Endothelial cell of umbilical vein (primary cell): ENCODE measurements at regions not wholly inside any gene's neighbourhood (a gene's known extent, or its start where the extent isn't known, plus 50 kb on each side); places are given as distances from the start of the nearest gene placed in this dataset.
"Not testable (repeated sequence)": the region's sequence is repeated elsewhere in the genome, so short reads cannot be mapped to it uniquely, and the experiment has no call there.

ENCODE experiments used
- BruUV-seq: library from RNA; stranded (reverse); fragments of 400-500 nt; replicated peaks from 2 replicates; lab custom pipeline; 2021; lab: Mats Ljungman, UMichigan
- CTCF ChIA-PET: fragments of 300-600, 350-600 bp; sonication (Branson Sonifier 250); formaldehyde crosslinking; loops from one replicate; lab custom pipeline; 2021; ENCODE audit warnings: antibody characterized with exemption, inconsistent platforms; lab: Charles Lee
- POLR2A ChIA-PET: fragments of 300-600, 350-600 bp; sonication (Branson Sonifier 250); formaldehyde crosslinking; loops from one replicate; lab custom pipeline; 2021; ENCODE audit warnings: antibody characterized with exemption, inconsistent platforms; lab: Charles Lee
- DNase-seq: peaks from one replicate; pipeline ENCODE4 v3.0.0-alpha.2; 2011; ENCODE audit warnings: low read depth, low spot score
- FAIRE-seq: peaks from 2 replicates; lab custom pipeline; 2011; peaks lifted over from hg19 to GRCh38; lab: Jason Lieb, UNC
- H2AFZ ChIP-seq: 2 replicates; pipeline ENCODE4 v1.6.0; 2012; ENCODE audit warnings: low read depth, low read length, control low read depth, inconsistent platforms
- H3K27ac ChIP-seq: 2 replicates; pipeline ENCODE4 v1.5.1; 2011; ENCODE audit warnings: low read depth, mild to moderate bottlenecking, control low read depth, low read length, moderate library complexity; ENCODE audit not compliant: insufficient read depth
- H3K27me3 ChIP-seq, 2 experiments: 2 replicates each; pipeline versions ENCODE4 v1.6.0 to v1.6.1; 2011; ENCODE audit warnings: low read length in 2 of 2, mixed read lengths in 1 of 2; ENCODE audit not compliant: control insufficient read depth in 2 of 2, insufficient read depth in 2 of 2
- H3K36me3 ChIP-seq, 2 experiments: 2 replicates in 1 of 2; 3 replicates in 1 of 2; pipeline ENCODE4 v1.5.1; 2011; ENCODE audit warnings: low read length in 2 of 2, mild to moderate bottlenecking in 1 of 2, moderate library complexity in 1 of 2; ENCODE audit not compliant: control insufficient read depth in 2 of 2, insufficient read depth in 2 of 2; ENCODE audit errors: extremely low read depth in 1 of 2
- H3K4me1 ChIP-seq: 3 replicates; pipeline ENCODE4 v1.5.1; 2011; ENCODE audit warnings: mild to moderate bottlenecking, low read length; ENCODE audit not compliant: control insufficient read depth, insufficient read depth; ENCODE audit errors: extremely low read depth
- H3K4me2 ChIP-seq: 2 replicates; pipeline ENCODE4 v1.6.1; 2011; ENCODE audit warnings: low read length, control low read depth, mixed read lengths; ENCODE audit not compliant: insufficient read depth
- H3K4me3 ChIP-seq, 3 experiments: fragments of 200-600 bp in 1 of 3; sonication (generic), shearing (Covaris generic) in 1 of 3; replicated peaks in 1 of 3; 2 replicates each; pipeline ENCODE4 v1.5.1; 2011 to 2016; ENCODE audit warnings: control low read depth in 3 of 3, low read length in 3 of 3, mild to moderate bottlenecking in 2 of 3, inconsistent platforms in 1 of 3, low read depth in 1 of 3, moderate library complexity in 1 of 3; ENCODE audit not compliant: insufficient read depth in 1 of 3
- H3K79me2 ChIP-seq: 2 replicates; pipeline ENCODE4 v1.6.0; 2012; ENCODE audit warnings: low read length, inconsistent platforms; ENCODE audit not compliant: control insufficient read depth, insufficient read depth
- H3K9ac ChIP-seq: replicated peaks from 2 replicates; pipeline ENCODE3; 2011; ENCODE audit warnings: low read length, control low read depth; ENCODE audit not compliant: insufficient read depth; ENCODE audit errors: extremely low read depth
- H3K9me1 ChIP-seq: replicated peaks from 3 replicates; pipeline ENCODE4 v1.6.0; 2011; ENCODE audit warnings: mild to moderate bottlenecking, low read length; ENCODE audit not compliant: control insufficient read depth, insufficient read depth; ENCODE audit errors: extremely low read depth
- H3K9me3 ChIP-seq: replicated peaks from 2 replicates; pipeline ENCODE4 v1.5.1; 2012; ENCODE audit warnings: low read length, inconsistent platforms; ENCODE audit not compliant: control insufficient read depth, insufficient read depth
- H4K20me1 ChIP-seq: replicated peaks from 2 replicates; pipeline ENCODE3; 2011; ENCODE audit warnings: mild to moderate bottlenecking, low read length; ENCODE audit not compliant: control insufficient read depth, insufficient read depth; ENCODE audit errors: extremely low read depth
- EZH2 ChIP-seq: IDR thresholded peaks from 2 replicates; pipeline ENCODE4 v1.6.1; 2012; ENCODE audit warnings: borderline replicate concordance, low read depth, mild to moderate bottlenecking, moderate library complexity, low read length, inconsistent platforms; ENCODE audit not compliant: severe bottlenecking
- FOS ChIP-seq: IDR thresholded peaks from 2 replicates; pipeline ENCODE4 v1.6.1; 2011; ENCODE audit warnings: mild to moderate bottlenecking, low read length, moderate library complexity, borderline replicate concordance; ENCODE audit not compliant: insufficient read depth
- GATA2 ChIP-seq: IDR thresholded peaks from 2 replicates; pipeline ENCODE4 v1.7.0; 2011; ENCODE audit warnings: low read depth, mild to moderate bottlenecking, moderate library complexity, mixed read lengths, low read length; ENCODE audit not compliant: insufficient read length, insufficient read depth
- JUN ChIP-seq: IDR thresholded peaks from 2 replicates; pipeline ENCODE4 v1.6.1; 2011; ENCODE audit warnings: borderline replicate concordance, low read depth; ENCODE audit not compliant: insufficient read length, insufficient read depth
- MYC ChIP-seq: IDR thresholded peaks from one replicate; pipeline ENCODE4 v1.6.1; 2011; ENCODE audit warnings: mild to moderate bottlenecking, low read depth, low read length
- POLR2A ChIP-seq: IDR thresholded peaks from 2 replicates; pipeline ENCODE4 v1.6.1; 2012; ENCODE audit warnings: low read depth, mild to moderate bottlenecking, control low read depth, low read length
- POLR2AphosphoS5 ChIP-seq: IDR thresholded peaks from 2 replicates; pipeline ENCODE4 v1.6.1; 2012; ENCODE audit warnings: low read depth, mild to moderate bottlenecking, control low read depth, low read length, moderate library complexity; ENCODE audit not compliant: insufficient read depth
- dilution Hi-C: fragments of 300-500 bp; cut with MboI; formaldehyde crosslinking; loops from one replicate; pipeline ENCODE4 v1.15.0; 2019; ENCODE audit warnings: low sequenced_read_pairs; ENCODE audit not compliant: extremely low pct_ligation_motif_present
- intact Hi-C: fragments of 100-400 bp; cut with micrococcal nuclease; formaldehyde crosslinking; loops from one replicate; pipeline ENCODE4 v1.10.0; 2022
- TF ChIP-seq, protein P1 (sequence below), 2 donors: IDR thresholded peaks; 1 replicate in 1 of 2; 2 replicates in 1 of 2; pipeline ENCODE4 v1.5.1; 2011; ENCODE audit warnings: low read length in 2 of 2, mild to moderate bottlenecking in 2 of 2, moderate library complexity in 2 of 2, control low read depth in 1 of 2, inconsistent platforms in 1 of 2, low read depth in 1 of 2; ENCODE audit not compliant: insufficient read depth in 1 of 2; ENCODE audit errors: extremely low read depth in 1 of 2
- TF ChIP-seq, protein P2 (sequence below): IDR thresholded peaks from 2 replicates; pipeline ENCODE4 v1.6.1; 2011; ENCODE audit not compliant: insufficient read depth, insufficient read length

DNA sequence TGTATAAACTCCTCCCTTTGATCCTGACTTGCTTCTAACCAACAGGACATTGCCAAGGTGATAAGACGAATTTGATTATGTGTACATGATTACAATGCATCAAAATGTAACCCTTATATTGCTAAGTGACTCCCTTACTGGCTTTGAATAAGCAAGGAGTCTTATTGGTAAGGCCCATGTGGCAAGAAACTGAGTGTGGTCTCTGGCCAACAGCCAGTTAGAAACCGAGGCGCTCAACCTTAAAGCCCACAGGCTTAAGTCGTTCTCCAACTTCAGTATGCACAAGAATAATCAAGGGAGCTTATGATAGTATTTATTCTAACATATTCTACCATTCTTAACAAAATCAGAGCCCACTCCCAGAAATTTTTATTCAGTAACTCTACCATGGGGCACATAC, 374.2 kb upstream of the F9 start:
- no peaks in the 10 kb centered on the region for H3K27me3 ChIP-seq
- dilution Hi-C loops, result no loop called here

DNA sequence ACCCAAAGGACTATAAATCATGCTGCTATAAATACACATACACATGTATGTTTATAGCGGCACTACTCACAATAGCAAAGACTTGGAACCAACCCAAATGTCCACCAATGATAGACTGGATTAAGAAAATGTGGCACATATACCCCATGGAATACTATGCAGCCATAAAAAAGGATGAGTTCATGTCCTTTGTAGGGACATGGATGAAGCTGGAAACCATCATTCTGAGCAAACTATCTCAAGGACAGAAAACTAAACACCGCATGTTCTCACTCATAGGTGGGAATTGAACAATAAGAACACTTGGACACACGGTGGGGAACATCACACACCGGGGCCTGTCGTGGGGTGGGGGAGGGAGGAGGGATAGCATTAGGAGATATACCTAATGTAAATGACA, 383.9 kb upstream of the F9 start:
- H3K36me3 ChIP-seq, H3K4me1 ChIP-seq, H3K9ac ChIP-seq, H4K20me1 ChIP-seq, dilution Hi-C loops, POLR2A ChIA-PET, H3K4me2 ChIP-seq, H2AFZ ChIP-seq, H3K79me2 ChIP-seq, H3K9me3 ChIP-seq, FAIRE-seq, H3K27me3 ChIP-seq, H3K4me3 ChIP-seq, DNase-seq, BruUV-seq, CTCF ChIA-PET, H3K9me1 ChIP-seq, H3K27ac ChIP-seq, intact Hi-C loops: not testable (repeated sequence)

More for the DNA sequence above, 374.2 kb upstream of the F9 start:
- Histone ChIP-seq H3K27ac (no peak overlapping the region), H3K9ac (no peak overlapping the region), H4K20me1 (no peaks in the 10 kb centered on the region), H3K36me3 (no peaks in the 10 kb centered on the region), H3K9me3 (no peaks in the 10 kb centered on the region), H3K4me1 (no peaks in the 10 kb centered on the region), H3K79me2 (no peaks in the 10 kb centered on the region), H3K9me1 (no peaks in the 10 kb centered on the region), H3K4me3 (no peak overlapping the region), H2AFZ (no peak overlapping the region), H3K4me2 (no peak overlapping the region)
- ChIA-PET POLR2A (no interaction called here), CTCF (no interaction called here)
- TF ChIP-seq MYC (no peak), FOS (no peak), EZH2 (no peak), POLR2AphosphoS5 (no peak), JUN (no peak), GATA2 (no peak), POLR2A (no peak)
- TF ChIP-seq, protein P1, sequence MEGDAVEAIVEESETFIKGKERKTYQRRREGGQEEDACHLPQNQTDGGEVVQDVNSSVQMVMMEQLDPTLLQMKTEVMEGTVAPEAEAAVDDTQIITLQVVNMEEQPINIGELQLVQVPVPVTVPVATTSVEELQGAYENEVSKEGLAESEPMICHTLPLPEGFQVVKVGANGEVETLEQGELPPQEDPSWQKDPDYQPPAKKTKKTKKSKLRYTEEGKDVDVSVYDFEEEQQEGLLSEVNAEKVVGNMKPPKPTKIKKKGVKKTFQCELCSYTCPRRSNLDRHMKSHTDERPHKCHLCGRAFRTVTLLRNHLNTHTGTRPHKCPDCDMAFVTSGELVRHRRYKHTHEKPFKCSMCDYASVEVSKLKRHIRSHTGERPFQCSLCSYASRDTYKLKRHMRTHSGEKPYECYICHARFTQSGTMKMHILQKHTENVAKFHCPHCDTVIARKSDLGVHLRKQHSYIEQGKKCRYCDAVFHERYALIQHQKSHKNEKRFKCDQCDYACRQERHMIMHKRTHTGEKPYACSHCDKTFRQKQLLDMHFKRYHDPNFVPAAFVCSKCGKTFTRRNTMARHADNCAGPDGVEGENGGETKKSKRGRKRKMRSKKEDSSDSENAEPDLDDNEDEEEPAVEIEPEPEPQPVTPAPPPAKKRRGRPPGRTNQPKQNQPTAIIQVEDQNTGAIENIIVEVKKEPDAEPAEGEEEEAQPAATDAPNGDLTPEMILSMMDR (IDR thresholded peaks at IDR 0.05; ENCODE audit: extremely low read depth in 1 of 2, insufficient read depth in 1 of 2, low read depth in 1 of 2, low read length in 2 of 2), result no peak
- TF ChIP-seq, protein P2, sequence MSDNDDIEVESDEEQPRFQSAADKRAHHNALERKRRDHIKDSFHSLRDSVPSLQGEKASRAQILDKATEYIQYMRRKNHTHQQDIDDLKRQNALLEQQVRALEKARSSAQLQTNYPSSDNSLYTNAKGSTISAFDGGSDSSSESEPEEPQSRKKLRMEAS, result no peak
- intact Hi-C loops, result no loop called here
- BruUV-seq, result no TSS peak
- FAIRE-seq (no peak), DNase-seq (no peak)
